Aorta (tissue), 5 donors: ENCODE measurements at regions not wholly inside any gene's neighbourhood (a gene's known extent, or its start where the extent isn't known, plus 50 kb on each side); places are given as distances from the start of the nearest gene placed in this dataset.

Experiments used
- ATAC-seq: fragments of 200-7000 bp; cut with Tn5 transposase; one replicate; pipeline ENCODE4 v1.9.1; 2022; ENCODE audit warnings: moderate library complexity; ENCODE audit not compliant: low FRiP score
- DNase-seq, 2 donors: peaks; one replicate each; pipeline ENCODE4 v3.0.0-alpha.2; 2020
- H3K27ac ChIP-seq, 2 donors: one replicate each; pipeline ENCODE4 v1.5.1; 2013; ENCODE audit warnings: low read length in 2 of 2, mild to moderate bottlenecking in 2 of 2, moderate library complexity in 2 of 2, control low read depth in 1 of 2, inconsistent platforms in 1 of 2, low read depth in 1 of 2
- H3K27me3 ChIP-seq, 2 donors: one replicate each; pipeline ENCODE4 v1.6.1; 2013; ENCODE audit warnings: control low read depth in 1 of 2, low read length in 1 of 2, mild to moderate bottlenecking in 1 of 2, moderate library complexity in 1 of 2; ENCODE audit not compliant: insufficient read depth in 2 of 2, control insufficient read depth in 1 of 2
- H3K36me3 ChIP-seq, 2 donors: one replicate each; pipeline ENCODE4 v1.6.1; 2013; ENCODE audit warnings: control low read depth in 1 of 2, low read length in 1 of 2, mild to moderate bottlenecking in 1 of 2; ENCODE audit not compliant: insufficient read depth in 2 of 2, control insufficient read depth in 1 of 2
- H3K4me1 ChIP-seq, 2 donors: one replicate each; pipeline ENCODE4 v1.6.1; 2013; ENCODE audit warnings: low read length in 2 of 2, control low read depth in 1 of 2, mild to moderate bottlenecking in 1 of 2, moderate library complexity in 1 of 2; ENCODE audit not compliant: insufficient read depth in 2 of 2, control insufficient read depth in 1 of 2
- H3K4me3 ChIP-seq, 2 donors: one replicate each; pipeline ENCODE4 v1.5.1; 2013; ENCODE audit warnings: low read length in 2 of 2, control low read depth in 1 of 2, mild to moderate bottlenecking in 1 of 2
- H3K9me3 ChIP-seq: one replicate; pipeline ENCODE4 v1.6.1; 2013; ENCODE audit warnings: mild to moderate bottlenecking, low read length; ENCODE audit not compliant: control insufficient read depth
- WGBS, 2 donors: extraction: QIAGEN DNeasy Blood & Tissue Kit; methylation state at CpG; one replicate each; pipeline ENCODE4 v1.1.7; 2013; 5-methylcytosine and 5-hydroxymethylcytosine counted together
- intact Hi-C, 2 donors: fragments of 100-400 bp; cut with DNase I; formaldehyde crosslinking; loops; one replicate each; pipeline versions ENCODE4 v1.14.2 to v1.15.0; 2022
- donor health status: healthy with polysubstance abuse.
- donor health status: Bipolar disorder and iron deficiency.
- donor health status: DM: no; HTN: no; CAD: no.
- donor health status: DM: no; HTN: no; CAD: no.
- donor health status: DM: yes; HTN: yes; CAD: no.

- Histone ChIP-seq H3K9me3 (peaks cover 2% of the 10 kb centered on the region), H3K4me1 (no peaks in the 10 kb centered on the region), H3K36me3 (no peaks in the 10 kb centered on the region), H3K27ac (no peak overlapping the region), H3K27me3 (no peaks in the 10 kb centered on the region), H3K4me3 (no peak overlapping the region)
- DNase-seq (no peak), ATAC-seq (no peak)
- intact Hi-C loops: no loop called here
- 89 to 95% methylated on average over 2 of the region's 2 CpGs for WGBS, 2 donors
Measured at GRCh38 chr2:5824126-5824525, 131.9 kb downstream of the SOX11 start.

- no peak for ATAC-seq
- H3K27ac ChIP-seq: no peak overlapping the region
- peaks cover 2% of the 10 kb centered on the region for H3K9me3 ChIP-seq
- H3K36me3 ChIP-seq: no peaks in the 10 kb centered on the region
- DNase-seq: no peak
- H3K27me3 ChIP-seq: no peaks in the 10 kb centered on the region
- no peaks in the 10 kb centered on the region for H3K4me1 ChIP-seq
- H3K4me3 ChIP-seq: no peak overlapping the region
- intact Hi-C loops: no loop called here
- 95 to 97% methylated on average over 1 of the region's 1 CpG for WGBS, 2 donors
Measured at GRCh38 chr2:5825686-5826085, 133.5 kb downstream of the SOX11 start.

- Histone ChIP-seq H3K4me1 (no peaks in the 10 kb centered on the region), H3K27ac (no peak overlapping the region), H3K4me3 (no peak overlapping the region), H3K27me3 (no peaks in the 10 kb centered on the region), H3K9me3 (peaks cover 2% of the 10 kb centered on the region), H3K36me3 (no peaks in the 10 kb centered on the region)
- WGBS, 2 donors: 28 to 32% methylated on average over 5 of the region's 5 CpGs
- intact Hi-C loops: no loop called here
- DNase-seq (no peak), ATAC-seq (no peak)
Measured at GRCh38 chr2:5826979-5827655, 134.9 kb downstream of the SOX11 start.

- Histone ChIP-seq H3K27me3 (no peaks in the 10 kb centered on the region), H3K4me3 (no peak overlapping the region), H3K27ac (no peak overlapping the region), H3K36me3 (no peaks in the 10 kb centered on the region), H3K9me3 (no peaks in the 10 kb centered on the region), H3K4me1 (no peaks in the 10 kb centered on the region)
- ATAC-seq (no peak), DNase-seq (no peak)
- WGBS, 2 donors: 14 to 19% methylated on average over 4 of the region's 4 CpGs
- intact Hi-C loops: no loop called here
Measured at GRCh38 chr2:5834501-5834900, 142.3 kb downstream of the SOX11 start.

DNA sequence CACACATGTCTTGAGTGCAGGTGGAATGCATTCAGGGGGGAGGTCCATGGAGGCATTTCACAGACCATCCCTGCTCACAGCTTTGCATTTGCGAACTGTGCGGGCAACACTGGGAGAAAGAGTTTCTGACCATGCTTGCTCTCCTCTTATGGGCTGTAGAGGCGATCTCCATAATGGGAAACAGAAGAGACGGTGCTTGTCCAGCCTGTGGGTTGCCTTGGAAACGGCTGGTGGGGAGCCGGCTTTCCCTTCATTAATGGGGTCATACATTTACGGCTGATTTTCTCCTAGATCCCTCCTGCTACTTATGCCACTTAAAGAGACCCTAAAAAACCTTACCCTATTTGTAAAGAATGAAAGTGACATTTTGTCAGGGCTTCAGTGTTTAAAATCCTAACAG lies 147.4 kb downstream of the SOX11 start:
- Histone ChIP-seq H3K27me3 (no peaks in the 10 kb centered on the region), H3K27ac (no peak overlapping the region), H3K9me3 (no peaks in the 10 kb centered on the region), H3K4me1 (no peaks in the 10 kb centered on the region), H3K4me3 (no peak overlapping the region), H3K36me3 (no peaks in the 10 kb centered on the region)
- intact Hi-C loops: no loop called here
- no peak for ATAC-seq
- WGBS, 2 donors: 18 to 27% methylated on average over 7 of the region's 7 CpGs
- DNase-seq: no peak

DNA sequence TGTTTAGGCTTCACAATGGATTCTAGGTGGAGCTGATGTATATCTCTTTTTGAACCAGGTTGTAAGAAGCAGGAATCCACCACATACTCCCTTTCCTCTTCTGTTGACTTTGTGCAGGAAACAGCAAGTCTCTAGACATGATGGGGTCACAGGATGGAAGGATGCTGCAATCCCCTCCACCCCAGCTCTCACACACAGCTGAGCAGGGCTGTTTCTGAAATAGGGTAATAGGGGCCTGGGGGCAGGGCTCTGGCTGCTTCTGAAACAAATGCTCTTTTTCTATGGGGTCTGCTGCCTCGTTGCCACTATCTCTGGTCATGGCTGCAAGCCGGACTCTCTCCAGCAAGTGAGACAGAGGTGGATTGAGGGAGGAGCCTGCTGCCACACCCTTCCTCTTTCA lies 148.9 kb downstream of the SOX11 start:
- Histone ChIP-seq H3K27me3 (no peaks in the 10 kb centered on the region), H3K4me3 (no peak overlapping the region), H3K27ac (no peak overlapping the region), H3K9me3 (no peaks in the 10 kb centered on the region), H3K36me3 (no peaks in the 10 kb centered on the region), H3K4me1 (no peaks in the 10 kb centered on the region)
- ATAC-seq (no peak), DNase-seq (no peak)
- 60 to 62% methylated on average over 2 of the region's 2 CpGs for WGBS, 2 donors
- intact Hi-C loops: no loop called here

DNA sequence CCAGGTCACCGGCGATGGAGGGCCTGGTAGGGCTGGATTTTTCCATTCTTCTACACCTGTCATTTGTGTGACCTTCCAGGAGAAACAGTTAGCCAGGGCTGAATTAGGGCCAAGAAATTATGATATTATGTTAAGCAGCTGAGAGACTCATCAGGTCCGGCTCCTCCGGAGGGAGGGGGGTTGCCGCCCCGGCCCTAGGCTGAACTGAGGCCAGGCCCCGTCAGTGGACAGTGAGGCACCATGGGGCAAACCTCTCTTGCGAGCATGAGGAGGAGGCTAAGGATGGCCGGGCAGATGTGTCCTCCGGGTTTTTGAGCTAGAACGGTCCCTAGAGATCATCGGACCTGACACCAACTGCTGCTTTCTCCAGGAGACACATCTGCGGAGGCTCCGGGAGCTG lies 150.1 kb downstream of the SOX11 start:
- no peak overlapping the region for H3K27ac ChIP-seq
- H3K27me3 ChIP-seq: no peaks in the 10 kb centered on the region
- no peak overlapping the region for H3K4me3 ChIP-seq
- no peaks in the 10 kb centered on the region for H3K36me3 ChIP-seq
- no peak for DNase-seq
- 90 to 91% methylated on average over 14 of the region's 14 CpGs for WGBS, 2 donors
- ATAC-seq: peak; percentile 7
- H3K9me3 ChIP-seq: no peaks in the 10 kb centered on the region
- H3K4me1 ChIP-seq: no peaks in the 10 kb centered on the region
- intact Hi-C loops: no loop called here

DNA sequence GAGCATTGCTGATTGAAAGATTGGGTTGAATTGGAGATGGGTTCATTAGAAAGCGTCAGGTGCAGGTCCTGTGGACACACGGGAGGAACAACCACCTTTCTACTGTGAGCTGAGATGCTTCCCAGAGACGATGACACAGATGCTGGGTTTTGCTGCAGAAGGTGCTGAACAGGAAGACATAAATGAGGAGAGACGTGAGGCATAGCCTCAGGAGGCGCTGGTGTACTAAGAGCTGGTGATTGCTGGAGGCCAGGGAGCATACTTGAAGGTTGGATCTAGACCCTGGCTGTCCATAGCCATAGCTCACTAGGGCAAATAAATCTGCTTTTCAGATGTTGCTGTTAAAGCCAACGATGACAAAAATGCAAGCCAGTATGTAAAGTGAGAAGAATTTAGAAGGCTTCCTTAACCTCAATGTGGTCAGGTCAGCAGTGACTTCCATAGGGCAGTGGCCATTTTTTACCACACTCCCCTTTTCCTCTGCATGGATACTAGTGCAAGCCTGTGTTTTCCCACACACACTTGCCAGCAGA lies 153.7 kb downstream of the SOX11 start:
- Histone ChIP-seq H3K36me3 (no peaks in the 10 kb centered on the region), H3K27me3 (no peaks in the 10 kb centered on the region), H3K4me3 (no peak overlapping the region), H3K9me3 (no peaks in the 10 kb centered on the region), H3K27ac (no peak overlapping the region), H3K4me1 (no peaks in the 10 kb centered on the region)
- no peak for DNase-seq
- 46 to 57% methylated on average over 6 of the region's 6 CpGs for WGBS, 2 donors
- intact Hi-C loops: no loop called here
- ATAC-seq: no peak

DNA sequence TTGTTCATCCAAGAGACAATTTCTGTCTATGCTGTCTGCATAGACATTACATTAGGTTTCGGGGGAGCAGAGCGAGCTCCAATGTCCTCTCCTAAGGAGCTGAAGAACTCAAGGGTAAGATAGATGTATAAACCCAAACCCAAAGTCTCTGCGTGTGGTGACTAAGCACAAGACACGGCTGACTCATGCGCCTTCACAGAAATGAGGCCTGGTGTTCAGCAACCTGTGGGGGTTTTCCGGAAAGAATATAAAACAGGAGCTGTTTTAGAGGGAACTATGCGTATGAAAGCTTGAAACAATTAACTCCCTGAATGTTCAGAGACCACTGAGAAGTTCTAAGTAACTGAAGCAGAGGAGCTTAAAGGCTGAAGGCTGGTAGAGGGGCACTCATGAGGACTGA lies 154.7 kb downstream of the SOX11 start:
- intact Hi-C loops: no loop called here
- no peaks in the 10 kb centered on the region for H3K4me1 ChIP-seq
- ATAC-seq (no peak), DNase-seq (no peak)
- no peaks in the 10 kb centered on the region for H3K9me3 ChIP-seq
- no peaks in the 10 kb centered on the region for H3K36me3 ChIP-seq
- no peak overlapping the region for H3K4me3 ChIP-seq
- H3K27me3 ChIP-seq: no peaks in the 10 kb centered on the region
- WGBS, 2 donors: 91 to 93% methylated on average over 7 of the region's 7 CpGs
- no peak overlapping the region for H3K27ac ChIP-seq
